GM12878 (cell line): ENCODE measurements at regions not wholly inside any gene's neighbourhood (a gene's known extent, or its start where the extent isn't known, plus 50 kb on each side); places are given as distances from the start of the nearest gene placed in this dataset.

Source experiments
- BACH1 ChIP-seq: fragments of 450-650 bp; IDR thresholded peaks from 2 replicates; pipeline ENCODE4 v1.6.1; 2017; ENCODE audit warnings: mild to moderate bottlenecking, borderline replicate concordance
- CEBPB ChIP-seq, 2 experiments: fragments of 150-350 bp in 1 of 2; IDR thresholded peaks; 2 replicates each; pipeline ENCODE4 v1.6.1; 2012 to 2014; ENCODE audit warnings: low read depth in 2 of 2, low read length in 2 of 2, borderline replicate concordance in 1 of 2, inconsistent platforms in 1 of 2
- MTA3 ChIP-seq: IDR thresholded peaks from 2 replicates; pipeline ENCODE4 v1.6.1; 2012; ENCODE audit warnings: low read length, inconsistent platforms, borderline replicate concordance
- SRF ChIP-seq, 2 experiments: IDR thresholded peaks; 2 replicates each; pipeline ENCODE4 v1.6.1; 2011; ENCODE audit warnings: low read depth in 2 of 2, low read length in 2 of 2, mild to moderate bottlenecking in 1 of 2, moderate library complexity in 1 of 2
- TF ChIP-seq, protein P1 (sequence below), 3 experiments: IDR thresholded peaks in 2 of 3; conservative IDR thresholded peaks in 1 of 3; 2 replicates each; pipeline ENCODE4 v1.5.1; 2011; ENCODE audit warnings: low read depth in 3 of 3, low read length in 3 of 3, mild to moderate bottlenecking in 3 of 3, control low read depth in 2 of 3, moderate library complexity in 2 of 3, inconsistent platforms in 1 of 3, mixed read lengths in 1 of 3; ENCODE audit not compliant: control insufficient read depth in 2 of 3, insufficient read depth in 1 of 3; ENCODE audit errors: extremely low read depth in 1 of 3

DNA sequence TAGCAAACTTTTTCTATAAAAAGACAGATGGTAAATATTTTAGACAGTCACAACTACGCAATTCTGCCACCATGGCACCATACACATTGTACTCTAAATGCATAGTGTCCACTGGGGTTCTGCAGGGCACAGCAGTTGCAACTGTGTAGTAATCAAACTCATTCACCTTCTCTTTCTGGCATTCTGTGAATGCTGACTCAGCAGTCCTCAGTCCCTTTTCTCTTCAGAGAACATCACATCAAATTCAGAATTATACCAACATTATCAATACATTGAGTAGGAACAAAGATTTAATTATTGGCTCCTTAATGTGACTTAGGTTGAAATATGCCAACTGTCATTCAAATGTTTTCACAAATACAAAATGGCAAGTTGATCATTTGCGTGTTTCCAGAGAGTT is 74.2 kb upstream of the N4BP1 start:
- TF ChIP-seq BACH1 (no peak), SRF (IDR thresholded peaks at IDR 0.05; ENCODE audit: low read depth in 2 of 2, low read length in 2 of 2) (no peak), MTA3 (no peak), CEBPB (IDR thresholded peaks at IDR 0.05; ENCODE audit: borderline replicate concordance in 1 of 2, low read depth in 2 of 2, low read length in 2 of 2) (no peak)
- TF ChIP-seq, protein P1, sequence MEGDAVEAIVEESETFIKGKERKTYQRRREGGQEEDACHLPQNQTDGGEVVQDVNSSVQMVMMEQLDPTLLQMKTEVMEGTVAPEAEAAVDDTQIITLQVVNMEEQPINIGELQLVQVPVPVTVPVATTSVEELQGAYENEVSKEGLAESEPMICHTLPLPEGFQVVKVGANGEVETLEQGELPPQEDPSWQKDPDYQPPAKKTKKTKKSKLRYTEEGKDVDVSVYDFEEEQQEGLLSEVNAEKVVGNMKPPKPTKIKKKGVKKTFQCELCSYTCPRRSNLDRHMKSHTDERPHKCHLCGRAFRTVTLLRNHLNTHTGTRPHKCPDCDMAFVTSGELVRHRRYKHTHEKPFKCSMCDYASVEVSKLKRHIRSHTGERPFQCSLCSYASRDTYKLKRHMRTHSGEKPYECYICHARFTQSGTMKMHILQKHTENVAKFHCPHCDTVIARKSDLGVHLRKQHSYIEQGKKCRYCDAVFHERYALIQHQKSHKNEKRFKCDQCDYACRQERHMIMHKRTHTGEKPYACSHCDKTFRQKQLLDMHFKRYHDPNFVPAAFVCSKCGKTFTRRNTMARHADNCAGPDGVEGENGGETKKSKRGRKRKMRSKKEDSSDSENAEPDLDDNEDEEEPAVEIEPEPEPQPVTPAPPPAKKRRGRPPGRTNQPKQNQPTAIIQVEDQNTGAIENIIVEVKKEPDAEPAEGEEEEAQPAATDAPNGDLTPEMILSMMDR (IDR thresholded peaks at IDR 0.05 in 2 of 3, conservative IDR thresholded peaks at IDR 0.05 in 1 of 3; ENCODE audit: control insufficient read depth in 2 of 3, extremely low read depth in 1 of 3, insufficient read depth in 1 of 3, low read depth in 3 of 3, low read length in 3 of 3) = no peak
